ENCODE measurements at regions not wholly inside any gene's neighbourhood (a gene's known extent, or its start where the extent isn't known, plus 50 kb on each side); places are given as distances from the start of the nearest gene placed in this dataset.

GRCh38 chr9:82334286-82334685 lies 345.7 kb downstream of the SPATA31D1 start:
- Histone ChIP-seq H3K4me1 (ENCODE audit: low read depth) (no peaks in the 10 kb centered on the region), H3K4me3 (no peak overlapping the region), H3K36me3 (ENCODE audit: low read depth) (no peaks in the 10 kb centered on the region), H3K9me3 (no peaks in the 10 kb centered on the region)
- no peak for DNase-seq
- TF ChIP-seq, protein P1, sequence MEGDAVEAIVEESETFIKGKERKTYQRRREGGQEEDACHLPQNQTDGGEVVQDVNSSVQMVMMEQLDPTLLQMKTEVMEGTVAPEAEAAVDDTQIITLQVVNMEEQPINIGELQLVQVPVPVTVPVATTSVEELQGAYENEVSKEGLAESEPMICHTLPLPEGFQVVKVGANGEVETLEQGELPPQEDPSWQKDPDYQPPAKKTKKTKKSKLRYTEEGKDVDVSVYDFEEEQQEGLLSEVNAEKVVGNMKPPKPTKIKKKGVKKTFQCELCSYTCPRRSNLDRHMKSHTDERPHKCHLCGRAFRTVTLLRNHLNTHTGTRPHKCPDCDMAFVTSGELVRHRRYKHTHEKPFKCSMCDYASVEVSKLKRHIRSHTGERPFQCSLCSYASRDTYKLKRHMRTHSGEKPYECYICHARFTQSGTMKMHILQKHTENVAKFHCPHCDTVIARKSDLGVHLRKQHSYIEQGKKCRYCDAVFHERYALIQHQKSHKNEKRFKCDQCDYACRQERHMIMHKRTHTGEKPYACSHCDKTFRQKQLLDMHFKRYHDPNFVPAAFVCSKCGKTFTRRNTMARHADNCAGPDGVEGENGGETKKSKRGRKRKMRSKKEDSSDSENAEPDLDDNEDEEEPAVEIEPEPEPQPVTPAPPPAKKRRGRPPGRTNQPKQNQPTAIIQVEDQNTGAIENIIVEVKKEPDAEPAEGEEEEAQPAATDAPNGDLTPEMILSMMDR (IDR thresholded peaks at IDR 0.05), result no peak
- ATAC-seq, result no peak
- intact Hi-C loops (cut with DNase I, micrococcal nuclease), result no loop called here

- no peak overlapping the region for H3K4me3 ChIP-seq
- no peaks in the 10 kb centered on the region for H3K4me1 ChIP-seq (ENCODE audit: low read depth)
- no peaks in the 10 kb centered on the region for H3K9me3 ChIP-seq
- H3K36me3 ChIP-seq (ENCODE audit: low read depth), result no peaks in the 10 kb centered on the region
- ATAC-seq (no peak), DNase-seq (no peak)
- intact Hi-C loops (cut with DNase I, micrococcal nuclease), result no loop called here
- TF ChIP-seq, protein P1 (IDR thresholded peaks at IDR 0.05), result no peak
Observed at GRCh38 chr9:82337351-82337750, 348.8 kb downstream of the SPATA31D1 start.

- no peak for DNase-seq
- Histone ChIP-seq H3K9me3 (peaks cover 11% of the 10 kb centered on the region), H3K4me1 (ENCODE audit: low read depth) (no peaks in the 10 kb centered on the region), H3K36me3 (ENCODE audit: low read depth) (no peaks in the 10 kb centered on the region), H3K4me3 (no peak overlapping the region)
- no peak for ATAC-seq
- intact Hi-C loops (cut with DNase I, micrococcal nuclease), result loop anchor here in 1 of 2 donors (10.0 kb wide), 1 partner anchor 63 kb away; no protein-coding TSS in a partner anchor
- TF ChIP-seq, protein P1 (IDR thresholded peaks at IDR 0.05), result no peak
Observed at GRCh38 chr9:82342046-82342445, 353.5 kb downstream of the SPATA31D1 start.

DNA sequence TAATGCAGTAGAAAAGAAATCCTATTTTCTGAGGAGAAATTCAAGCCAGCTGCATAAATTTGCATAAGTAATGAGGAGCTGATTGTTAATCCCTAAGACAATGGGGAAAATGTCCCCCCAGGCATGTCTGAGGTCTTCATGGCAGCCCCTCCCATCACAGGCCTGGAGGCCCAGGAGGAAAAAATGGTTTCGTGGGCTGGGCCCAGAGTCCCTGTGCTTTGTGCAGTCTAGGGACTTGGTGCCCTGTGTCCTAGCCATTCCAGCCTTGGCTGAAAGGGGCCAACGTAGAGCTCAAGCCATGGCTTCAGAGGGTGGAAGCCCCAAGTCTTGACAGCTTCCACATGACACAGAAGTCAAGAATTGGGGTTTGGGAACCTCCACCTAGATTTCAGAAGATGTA lies 357.5 kb downstream of the SPATA31D1 start:
- no peak for ATAC-seq

GRCh38 chr9:82353631-82354278 lies 365.2 kb downstream of the SPATA31D1 start:
- Histone ChIP-seq H3K9me3 (peaks cover 3% of the 10 kb centered on the region), H3K36me3 (ENCODE audit: low read depth) (no peaks in the 10 kb centered on the region), H3K4me1 (ENCODE audit: low read depth) (no peaks in the 10 kb centered on the region), H3K4me3 (no peak overlapping the region)
- TF ChIP-seq, protein P1 (IDR thresholded peaks at IDR 0.05), result no peak
- ATAC-seq (no peak), DNase-seq (no peak)
- intact Hi-C loops (cut with DNase I, micrococcal nuclease), result no loop called here

More for the DNA sequence above, 357.5 kb downstream of the SPATA31D1 start:
- no peaks in the 10 kb centered on the region for H3K36me3 ChIP-seq (ENCODE audit: low read depth)
- TF ChIP-seq, protein P1 (IDR thresholded peaks at IDR 0.05), result no peak
- H3K4me1 ChIP-seq (ENCODE audit: low read depth), result no peaks in the 10 kb centered on the region
- no peak for DNase-seq
- intact Hi-C loops (cut with DNase I, micrococcal nuclease), result loop anchor here in 1 of 2 donors (10.0 kb wide), 1 partner anchor 59 kb away; no protein-coding TSS in a partner anchor
- H3K4me3 ChIP-seq, result no peak overlapping the region
- peaks cover 14% of the 10 kb centered on the region for H3K9me3 ChIP-seq
